ENCODE measurements at regions not wholly inside any gene's neighbourhood (a gene's known extent, or its start where the extent isn't known, plus 50 kb on each side); places are given as distances from the start of the nearest gene placed in this dataset.

DNA sequence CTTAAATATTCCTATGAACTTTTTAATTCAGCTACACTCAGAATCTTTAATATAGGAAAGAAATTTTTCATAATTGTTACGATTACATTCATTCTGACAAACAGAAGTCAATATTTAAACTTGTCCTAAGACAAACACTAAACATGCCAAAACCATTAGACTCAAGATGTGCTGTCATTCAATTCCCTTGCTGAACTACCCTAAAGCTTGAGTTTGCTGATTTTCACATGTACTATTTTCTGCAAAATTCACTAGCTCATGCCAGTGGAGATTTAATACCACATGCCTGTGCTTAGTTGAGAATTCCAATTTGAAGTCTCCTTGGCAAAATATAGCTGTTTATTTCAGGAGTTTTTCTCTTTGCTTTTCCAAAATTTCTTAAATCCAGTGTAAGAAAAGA lies 448.0 kb downstream of the COL12A1 start:
- ATAC-seq = no peak
- Mint-ChIP-seq H3K27ac (no peak overlapping the region), H3K4me1 (no peaks in the 10 kb centered on the region), H3K4me3 (no peak overlapping the region), H3K9me3 (ENCODE audit: low read depth) (peaks cover 3% of the 10 kb centered on the region), H3K27me3 (no peaks in the 10 kb centered on the region), H3K36me3 (no peaks in the 10 kb centered on the region)
- no peak for DNase-seq
- CTCF ChIA-PET = no interaction called here

DNA sequence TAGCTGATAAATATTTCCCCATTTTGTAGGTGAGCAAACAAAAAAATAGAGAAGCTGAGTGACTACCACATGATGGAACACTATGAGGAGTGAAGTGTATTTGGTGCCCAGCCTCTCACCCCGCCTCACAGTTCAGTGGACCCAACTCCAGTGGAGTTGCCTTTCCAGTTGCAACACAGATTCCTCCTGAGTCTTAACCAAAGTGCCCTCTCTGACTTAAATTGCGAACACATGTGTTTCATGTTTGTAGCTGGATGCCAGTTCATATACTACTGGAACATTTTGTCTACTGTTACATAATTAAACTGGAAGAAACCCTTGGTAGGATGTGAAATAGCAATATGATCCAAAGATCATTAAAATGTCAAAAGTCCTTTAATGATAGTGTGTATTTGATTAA lies 448.9 kb downstream of the COL12A1 start:
- CTCF ChIA-PET = no interaction called here

DNA sequence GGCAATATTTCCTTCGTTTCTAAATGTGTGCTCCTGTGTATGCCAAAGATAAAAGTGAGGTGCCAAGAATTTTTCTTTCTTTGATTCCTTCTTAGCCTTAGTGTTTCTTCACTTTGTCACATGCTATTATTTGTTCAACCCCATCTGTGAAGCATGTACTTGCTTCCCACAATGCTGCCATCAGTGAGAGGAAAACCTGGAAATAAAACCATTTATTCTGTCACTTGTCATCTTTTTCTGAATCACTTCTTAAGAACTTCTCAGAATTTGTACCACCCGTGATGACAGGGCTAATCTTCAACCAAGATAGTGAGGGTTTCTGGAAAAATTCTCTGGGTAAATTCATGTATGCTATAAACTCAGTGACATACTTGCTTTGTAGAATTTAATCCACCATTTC lies 450.1 kb downstream of the COL12A1 start:
- Mint-ChIP-seq H3K36me3 (no peaks in the 10 kb centered on the region), H3K27me3 (no peaks in the 10 kb centered on the region), H3K4me3 (no peak overlapping the region), H3K27ac (no peak overlapping the region), H3K9me3 (ENCODE audit: low read depth) (peaks cover 3% of the 10 kb centered on the region), H3K4me1 (no peaks in the 10 kb centered on the region)
- CTCF ChIA-PET = no interaction called here
- ATAC-seq (no peak), DNase-seq (no peak)

More for the DNA sequence above, 448.9 kb downstream of the COL12A1 start:
- Mint-ChIP-seq H3K9me3 (ENCODE audit: low read depth) (peaks cover 3% of the 10 kb centered on the region), H3K4me1 (no peaks in the 10 kb centered on the region), H3K36me3 (no peaks in the 10 kb centered on the region), H3K4me3 (no peak overlapping the region), H3K27me3 (no peaks in the 10 kb centered on the region), H3K27ac (no peak overlapping the region)
- DNase-seq (no peak), ATAC-seq (no peak)

DNA sequence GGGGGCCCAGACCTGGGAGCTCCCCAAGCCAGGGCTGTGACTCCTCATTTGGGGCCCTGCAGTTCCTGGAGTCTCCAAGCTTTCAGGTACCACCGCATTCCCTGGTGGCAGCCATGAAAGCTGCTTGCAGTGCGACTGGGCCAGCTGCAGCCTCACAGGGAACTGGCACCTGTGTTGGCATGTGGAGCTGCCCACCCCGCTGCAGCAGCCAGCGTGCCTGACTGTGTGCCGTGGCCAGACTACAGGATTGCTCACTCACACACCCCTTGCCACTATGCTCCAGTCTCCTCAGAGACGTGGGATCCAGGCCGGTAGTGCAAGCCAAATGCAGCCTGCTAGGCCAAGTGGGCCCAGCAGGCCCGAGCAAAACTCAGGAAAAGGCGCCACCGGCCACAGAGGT lies 450.7 kb downstream of the COL12A1 start:
- no peaks in the 10 kb centered on the region for H3K27me3 Mint-ChIP-seq

DNA sequence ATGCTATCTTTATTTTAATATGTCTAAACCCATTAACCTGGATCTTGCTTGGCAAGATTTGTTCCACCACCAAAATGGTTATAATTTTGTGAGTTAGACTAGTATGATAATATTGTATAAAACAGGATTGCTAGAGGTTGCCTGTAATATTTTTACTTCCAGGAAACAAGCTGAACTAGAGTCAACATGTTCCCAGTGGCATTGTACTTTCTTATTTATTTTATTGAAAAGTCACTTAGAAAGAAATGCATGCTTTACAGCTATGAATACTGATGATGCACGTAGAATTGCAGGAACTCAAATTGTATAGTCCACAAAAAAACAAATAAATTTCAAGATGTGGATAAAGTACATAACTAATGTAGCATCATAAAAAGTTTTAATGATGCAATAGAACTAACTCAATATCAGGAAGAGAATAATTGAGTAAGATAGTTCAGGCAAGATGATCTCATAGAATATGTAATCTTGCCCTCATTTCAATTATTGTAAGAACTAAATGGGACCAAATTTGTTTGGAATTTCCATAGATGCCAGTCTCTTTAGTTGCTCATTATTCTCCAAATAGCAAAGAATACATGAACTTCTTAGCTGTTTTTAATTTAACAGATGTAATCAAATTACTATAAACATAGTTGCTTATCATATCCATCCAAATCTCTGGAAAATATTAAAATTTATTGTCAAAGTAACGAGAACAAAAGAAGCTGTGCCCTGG lies 451.8 kb downstream of the COL12A1 start:
- Mint-ChIP-seq H3K27ac (no peak overlapping the region), H3K4me1 (no peaks in the 10 kb centered on the region), H3K9me3 (ENCODE audit: low read depth) (peaks cover 3% of the 10 kb centered on the region), H3K36me3 (no peaks in the 10 kb centered on the region), H3K27me3 (no peaks in the 10 kb centered on the region), H3K4me3 (no peak overlapping the region)
- ATAC-seq = no peak
- CTCF ChIA-PET = no interaction called here
- no peak for DNase-seq

More for the DNA sequence above, 450.7 kb downstream of the COL12A1 start:
- Mint-ChIP-seq H3K9me3 (ENCODE audit: low read depth) (peaks cover 3% of the 10 kb centered on the region), H3K4me1 (no peaks in the 10 kb centered on the region), H3K36me3 (no peaks in the 10 kb centered on the region), H3K27ac (no peak overlapping the region), H3K4me3 (no peak overlapping the region)
- CTCF ChIA-PET = no interaction called here
- DNase-seq (no peak), ATAC-seq (no peak)

DNA sequence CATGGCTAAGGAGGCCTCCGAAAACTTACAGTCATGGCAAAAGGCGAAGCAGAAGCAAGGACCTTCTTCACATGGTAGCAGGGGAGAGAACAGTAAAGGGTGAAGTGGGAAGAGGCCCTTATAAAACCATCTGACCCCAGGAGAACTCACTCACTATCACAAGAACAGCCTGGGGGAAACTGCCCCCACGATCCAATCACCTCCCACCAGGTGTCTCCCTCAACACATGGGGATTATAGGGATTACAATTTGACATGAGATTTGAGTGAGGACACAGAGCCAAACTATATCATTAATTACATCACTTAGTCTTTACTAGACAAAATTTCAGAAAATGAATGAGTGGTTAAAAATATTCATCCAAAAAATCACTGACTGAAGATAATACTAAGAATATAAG lies 453.6 kb downstream of the COL12A1 start:
- ATAC-seq = no peak
- Mint-ChIP-seq H3K9me3 (ENCODE audit: low read depth) (no peaks in the 10 kb centered on the region), H3K27me3 (no peaks in the 10 kb centered on the region), H3K27ac (no peak overlapping the region), H3K4me1 (no peaks in the 10 kb centered on the region), H3K36me3 (no peaks in the 10 kb centered on the region), H3K4me3 (no peak overlapping the region)
- CTCF ChIA-PET = no interaction called here
- no peak for DNase-seq

DNA sequence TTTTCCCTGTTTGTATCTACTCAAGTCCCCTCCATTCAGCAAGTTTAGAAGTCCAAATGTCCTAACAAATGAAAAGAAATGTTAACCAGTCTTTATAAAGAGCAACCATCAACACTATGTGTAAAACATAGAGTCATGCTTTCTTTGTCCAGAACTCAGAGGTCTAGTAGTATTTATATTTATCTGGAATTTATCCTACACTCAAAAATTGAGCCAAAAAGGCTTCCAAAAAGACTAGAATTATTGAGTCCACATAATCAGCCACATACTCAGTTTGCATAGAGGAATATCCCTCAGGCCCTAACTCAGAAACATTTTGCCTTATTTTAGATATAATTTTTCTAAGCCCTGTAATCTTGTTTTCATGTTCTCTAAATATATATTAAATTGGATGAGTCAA lies 455.0 kb downstream of the COL12A1 start:
- peaks cover 3% of the 10 kb centered on the region for H3K9me3 Mint-ChIP-seq (ENCODE audit: low read depth)
- H3K36me3 Mint-ChIP-seq = no peaks in the 10 kb centered on the region
- ATAC-seq = no peak
- no peaks in the 10 kb centered on the region for H3K4me1 Mint-ChIP-seq
- CTCF ChIA-PET = no interaction called here
- H3K27ac Mint-ChIP-seq = no peak overlapping the region
- no peak overlapping the region for H3K4me3 Mint-ChIP-seq
- H3K27me3 Mint-ChIP-seq = no peaks in the 10 kb centered on the region
- no peak for DNase-seq

DNA sequence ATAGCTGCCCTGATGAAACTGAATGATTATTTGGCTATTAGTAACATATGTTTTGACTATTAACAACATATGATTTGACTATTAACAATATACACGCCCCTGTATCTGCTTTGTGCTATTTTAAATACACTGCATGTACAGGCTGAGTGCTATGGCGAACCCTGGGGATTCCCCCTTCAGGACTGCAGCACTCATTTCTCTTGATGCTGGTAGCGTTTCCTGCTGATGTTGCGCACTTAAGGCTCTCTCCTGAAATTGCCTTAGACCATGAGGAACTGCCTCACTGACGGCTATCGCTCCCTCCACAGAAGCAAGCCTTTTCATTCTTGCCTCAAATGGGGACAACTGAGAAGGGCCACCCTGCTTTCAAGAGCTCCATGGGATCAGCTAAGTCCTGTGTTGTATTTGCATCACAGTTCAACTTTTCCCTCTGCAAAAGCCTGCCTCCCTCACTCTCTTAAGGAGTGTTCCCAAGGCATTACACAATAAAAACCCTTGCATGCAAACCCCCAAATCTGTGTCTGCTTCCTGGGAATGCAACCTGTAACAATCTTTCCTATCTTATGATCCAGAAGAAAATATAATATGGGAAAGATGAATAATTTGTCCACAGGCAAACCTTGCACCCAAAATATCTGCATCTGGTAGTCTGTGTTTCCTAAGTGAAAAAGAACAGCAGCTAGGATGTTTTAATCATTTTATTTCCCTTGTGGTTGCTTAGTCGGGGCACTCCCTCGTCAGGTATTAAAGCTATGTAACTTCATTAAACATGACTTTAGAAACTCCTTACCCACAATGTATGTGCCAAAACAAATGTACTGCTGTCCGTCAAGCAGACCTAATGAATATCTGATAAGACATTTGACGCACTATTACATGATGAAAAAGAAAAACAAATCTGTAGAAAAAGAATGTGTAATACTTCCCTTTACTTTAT lies 456.4 kb downstream of the COL12A1 start:
- no peak overlapping the region for H3K4me3 Mint-ChIP-seq
- H3K9me3 Mint-ChIP-seq (ENCODE audit: low read depth) = peaks cover 5% of the 10 kb centered on the region
- no peak overlapping the region for H3K27ac Mint-ChIP-seq
- CTCF ChIA-PET = no interaction called here
- no peaks in the 10 kb centered on the region for H3K4me1 Mint-ChIP-seq
- DNase-seq (no peak), ATAC-seq (no peak)
- no peaks in the 10 kb centered on the region for H3K36me3 Mint-ChIP-seq
- no peaks in the 10 kb centered on the region for H3K27me3 Mint-ChIP-seq

DNA sequence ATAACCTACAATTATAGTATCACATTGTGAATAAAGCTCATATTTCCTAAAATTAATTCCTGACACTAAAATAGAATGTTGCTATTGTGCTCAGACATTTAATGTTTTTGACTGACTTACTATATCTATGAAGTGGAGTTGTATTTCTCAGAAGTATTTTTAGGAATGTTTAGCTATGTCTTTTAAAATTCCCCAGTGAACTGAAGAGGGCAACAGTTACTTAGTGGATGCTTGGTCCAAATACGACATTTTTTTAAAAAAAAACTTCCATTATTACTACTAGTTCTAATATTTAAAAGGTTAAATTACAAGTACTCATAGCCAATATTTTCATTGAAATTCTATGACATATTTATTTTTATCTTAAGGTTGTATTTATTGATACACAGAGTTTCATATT lies 460.2 kb downstream of the COL12A1 start:
- ATAC-seq (no peak), DNase-seq (no peak)
- no peak overlapping the region for H3K27ac Mint-ChIP-seq
- no peak overlapping the region for H3K4me3 Mint-ChIP-seq
- CTCF ChIA-PET = no interaction called here
- H3K4me1 Mint-ChIP-seq = no peaks in the 10 kb centered on the region
- H3K36me3 Mint-ChIP-seq = no peaks in the 10 kb centered on the region
- peaks cover 5% of the 10 kb centered on the region for H3K9me3 Mint-ChIP-seq (ENCODE audit: low read depth)
- no peaks in the 10 kb centered on the region for H3K27me3 Mint-ChIP-seq

DNA sequence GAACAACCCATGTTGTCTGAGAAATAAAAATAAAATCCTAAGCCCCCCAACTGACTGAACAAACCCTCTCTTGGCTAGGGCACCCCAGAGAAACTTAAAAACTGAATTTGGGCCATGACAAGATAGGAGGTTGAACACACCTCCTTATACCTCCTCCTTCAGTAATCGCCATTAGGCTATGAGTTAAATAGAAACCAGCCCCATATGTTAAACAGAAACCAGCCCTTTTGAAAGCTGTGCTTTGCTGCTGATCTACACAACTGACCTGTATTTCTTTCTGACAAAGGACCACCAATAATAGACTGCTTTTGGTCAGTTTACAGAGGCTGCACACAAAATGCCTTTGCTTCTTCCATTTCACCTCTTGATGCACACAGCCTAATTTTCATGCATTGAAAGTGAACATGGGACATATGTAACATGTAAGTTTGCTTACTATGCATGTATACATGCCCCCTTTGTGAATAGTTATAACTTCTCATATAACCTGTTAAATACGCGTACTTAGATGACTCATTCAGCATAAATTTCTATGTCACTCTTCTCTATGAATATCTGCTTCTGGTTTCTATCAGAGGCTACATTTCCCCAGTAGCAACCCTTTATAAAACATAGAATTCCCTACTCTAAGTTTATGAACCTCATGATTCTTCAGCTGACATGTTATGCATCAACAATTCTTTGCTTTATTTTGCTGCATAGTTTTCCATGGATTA lies 462.9 kb downstream of the COL12A1 start:
- no peak overlapping the region for H3K4me3 Mint-ChIP-seq
- no peaks in the 10 kb centered on the region for H3K4me1 Mint-ChIP-seq
- no peak for ATAC-seq
- H3K9me3 Mint-ChIP-seq (ENCODE audit: low read depth) = peaks cover 5% of the 10 kb centered on the region
- H3K27me3 Mint-ChIP-seq = no peaks in the 10 kb centered on the region
- CTCF ChIA-PET = no interaction called here
- no peak overlapping the region for H3K27ac Mint-ChIP-seq
- DNase-seq = no peak
- no peaks in the 10 kb centered on the region for H3K36me3 Mint-ChIP-seq

DNA sequence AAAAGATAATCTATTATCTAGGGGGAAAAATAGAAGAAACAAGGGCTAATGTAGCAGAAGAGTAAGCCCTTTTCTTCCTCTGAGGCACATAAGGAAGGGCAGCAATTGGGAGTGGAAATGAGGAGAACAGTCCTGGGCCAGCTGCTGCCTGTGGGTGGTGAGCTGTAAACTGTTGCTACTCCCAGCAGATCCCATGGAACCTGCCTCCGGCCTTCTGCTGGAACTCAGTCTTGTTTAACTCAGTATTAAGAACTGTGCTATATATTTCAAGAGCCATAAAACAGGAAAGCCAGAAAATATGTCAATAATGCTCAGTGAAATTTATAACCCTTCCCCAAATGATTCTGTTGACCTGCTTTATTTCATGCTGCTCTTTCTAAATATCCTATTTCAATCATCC lies 464.2 kb downstream of the COL12A1 start:
- peaks cover 5% of the 10 kb centered on the region for H3K9me3 Mint-ChIP-seq (ENCODE audit: low read depth)
- H3K36me3 Mint-ChIP-seq = no peaks in the 10 kb centered on the region
- ATAC-seq (no peak), DNase-seq (no peak)
- no peak overlapping the region for H3K4me3 Mint-ChIP-seq
- no peaks in the 10 kb centered on the region for H3K27me3 Mint-ChIP-seq
- CTCF ChIA-PET = no interaction called here
- H3K4me1 Mint-ChIP-seq = no peaks in the 10 kb centered on the region
- no peak overlapping the region for H3K27ac Mint-ChIP-seq

DNA sequence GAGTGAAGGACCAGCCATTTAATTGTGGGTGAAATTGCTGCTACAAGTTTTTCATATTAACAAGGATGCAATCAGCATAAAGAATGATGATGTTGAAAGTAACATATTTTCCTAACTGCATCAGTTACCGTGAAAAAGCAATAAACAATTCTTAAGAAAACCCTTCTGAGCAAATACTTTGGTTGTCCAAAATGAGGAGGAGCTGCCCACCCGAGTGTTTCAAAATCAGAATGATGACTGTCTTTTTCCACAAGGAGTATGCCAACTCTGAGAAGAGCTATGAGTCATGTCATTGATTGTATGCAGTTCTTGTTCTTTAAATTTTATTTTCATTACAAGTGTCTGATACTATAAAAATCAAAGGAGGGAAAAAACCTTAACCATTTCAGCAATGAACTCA lies 470.5 kb downstream of the COL12A1 start:
- Mint-ChIP-seq H3K36me3 (no peaks in the 10 kb centered on the region), H3K27ac (no peak overlapping the region), H3K9me3 (ENCODE audit: low read depth) (peaks cover 4% of the 10 kb centered on the region), H3K4me1 (no peaks in the 10 kb centered on the region), H3K27me3 (no peaks in the 10 kb centered on the region), H3K4me3 (no peak overlapping the region)
- ATAC-seq = no peak
- CTCF ChIA-PET = no interaction called here
- DNase-seq = no peak

DNA sequence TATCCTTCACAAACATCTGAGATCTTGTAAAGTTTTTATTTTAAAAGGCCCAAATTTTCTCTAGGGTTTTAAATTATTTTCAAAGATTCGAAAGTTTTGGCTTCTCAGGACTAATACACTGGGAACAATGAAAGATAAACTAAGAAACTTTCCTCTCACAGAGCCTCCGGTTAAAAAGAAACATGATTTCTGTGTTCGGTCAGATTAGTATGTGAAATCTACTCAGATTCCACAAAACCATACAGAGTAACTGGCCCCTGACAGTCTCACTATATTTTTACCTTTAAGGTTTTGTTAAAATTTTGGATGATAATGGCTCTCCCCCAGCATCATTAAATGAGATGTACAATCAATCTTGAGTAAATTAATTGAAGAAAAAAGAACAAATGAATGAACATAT lies 471.0 kb downstream of the COL12A1 start:
- ATAC-seq (no peak), DNase-seq (no peak)
- Mint-ChIP-seq H3K27me3 (no peaks in the 10 kb centered on the region), H3K9me3 (ENCODE audit: low read depth) (peaks cover 4% of the 10 kb centered on the region), H3K4me1 (no peaks in the 10 kb centered on the region), H3K4me3 (no peak overlapping the region), H3K27ac (no peak overlapping the region), H3K36me3 (no peaks in the 10 kb centered on the region)
- CTCF ChIA-PET = no interaction called here

Data from activated CD8-positive, alpha-beta memory T cell treated with anti-CD3 and anti-CD28 coated beads, Interleukin-2, amount 10 ng/mL, durations not matched to agents 7 days and 5 days (primary cell).